Breast epithelium (tissue), 4 donors: ENCODE measurements at regions not wholly inside any gene's neighbourhood (a gene's known extent, or its start where the extent isn't known, plus 50 kb on each side); places are given as distances from the start of the nearest gene placed in this dataset.

ENCODE experiments used
- DNase-seq, 2 donors: peaks; one replicate each; pipeline ENCODE4 v3.0.0-alpha.2; 2019; ENCODE audit warnings: low spot score in 2 of 2
- H3K27ac ChIP-seq, 2 donors: fragments of 200-600 bp; sonication (generic) in 1 of 2; one replicate each; pipeline ENCODE4 v1.5.1; 2016 to 2019; ENCODE audit warnings: mild to moderate bottlenecking in 1 of 2
- H3K27me3 ChIP-seq, 2 donors: fragments of 200-600 bp; sonication (generic) in 1 of 2; one replicate each; pipeline versions ENCODE4 v1.5.1 to v1.6.0; 2017 to 2019; ENCODE audit warnings: control low read depth in 1 of 2, mild to moderate bottlenecking in 1 of 2
- H3K36me3 ChIP-seq: fragments of 200-600 bp; one replicate; pipeline ENCODE4 v1.5.1; 2019
- H3K4me1 ChIP-seq, 2 donors: fragments of 200-600 bp; sonication (generic); one replicate each; pipeline ENCODE4 v1.5.1; 2016 to 2019; ENCODE audit warnings: control low read depth in 1 of 2
- H3K4me3 ChIP-seq, 3 donors: fragments of 200-600 bp; sonication (generic); 1 replicate in 2 of 3; 2 replicates in 1 of 3; pipeline ENCODE4 v1.5.1; 2016 to 2019; ENCODE audit warnings: mild to moderate bottlenecking in 3 of 3, moderate library complexity in 2 of 3
- H3K9me3 ChIP-seq, 2 donors: fragments of 200-600 bp; sonication (generic) in 1 of 2; one replicate each; pipeline ENCODE4 v1.5.1; 2016 to 2019; ENCODE audit warnings: control low read depth in 1 of 2
- CTCF ChIP-seq, 3 donors: fragments of 450-650 bp; IDR thresholded peaks; one replicate each; pipeline ENCODE4 v1.5.1; 2016 to 2017; ENCODE audit warnings: antibody characterized with exemption in 3 of 3, mild to moderate bottlenecking in 3 of 3, moderate library complexity in 3 of 3
- POLR2A ChIP-seq: fragments of 450-650 bp; IDR thresholded peaks from one replicate; pipeline ENCODE4 v1.6.1; 2016; ENCODE audit warnings: antibody characterized with exemption, mild to moderate bottlenecking, moderate library complexity
- POLR2AphosphoS5 ChIP-seq, 3 donors: sonication (generic); formaldehyde crosslinking; IDR thresholded peaks; one replicate each; pipeline ENCODE4 v1.6.1; 2017; ENCODE audit warnings: antibody characterized with exemption in 3 of 3
- intact Hi-C: fragments of 100-400 bp; cut with DNase I; formaldehyde crosslinking; loops from one replicate; pipeline ENCODE4 v1.15.1; 2023; ENCODE audit warnings: low total_unique reads

GRCh38 chr2:237171396-237171795 is 85.7 kb downstream of the COPS8 start:
- H3K27me3 ChIP-seq = no peaks in the 10 kb centered on the region
- intact Hi-C loops = no loop called here
- DNase-seq = no peak
- no peaks in the 10 kb centered on the region for H3K4me1 ChIP-seq
- TF ChIP-seq POLR2A (no peak), CTCF (IDR thresholded peaks at IDR 0.05) (peak in 1 of 3 donors; percentile 13), POLR2AphosphoS5 (IDR thresholded peaks at IDR 0.05) (peak; percentile 39 to 82 (median 65))
- H3K27ac ChIP-seq = peak overlapping the region; percentile 56 to 59
- no peaks in the 10 kb centered on the region for H3K9me3 ChIP-seq
- no peak overlapping the region for H3K4me3 ChIP-seq
- no peaks in the 10 kb centered on the region for H3K36me3 ChIP-seq

GRCh38 chr2:237171881-237172280 is 86.2 kb downstream of the COPS8 start:
- H3K36me3 ChIP-seq = no peaks in the 10 kb centered on the region
- H3K27me3 ChIP-seq = no peaks in the 10 kb centered on the region
- TF ChIP-seq CTCF (IDR thresholded peaks at IDR 0.05) = no peak
- TF ChIP-seq POLR2AphosphoS5 (IDR thresholded peaks at IDR 0.05) = no peak
- no peak for TF ChIP-seq POLR2A
- peak overlapping the region; percentile 66 to 75 for H3K27ac ChIP-seq
- intact Hi-C loops = no loop called here
- no peaks in the 10 kb centered on the region for H3K4me1 ChIP-seq
- H3K9me3 ChIP-seq = no peaks in the 10 kb centered on the region
- DNase-seq = no peak
- no peak overlapping the region for H3K4me3 ChIP-seq

GRCh38 chr2:237177052-237177451 is 91.4 kb downstream of the COPS8 start:
- no peak overlapping the region for H3K27ac ChIP-seq
- intact Hi-C loops = no loop called here
- no peaks in the 10 kb centered on the region for H3K4me1 ChIP-seq
- no peaks in the 10 kb centered on the region for H3K36me3 ChIP-seq
- TF ChIP-seq POLR2AphosphoS5 (IDR thresholded peaks at IDR 0.05) (no peak), POLR2A (no peak), CTCF (IDR thresholded peaks at IDR 0.05) (no peak)
- no peak for DNase-seq
- no peaks in the 10 kb centered on the region for H3K27me3 ChIP-seq
- H3K4me3 ChIP-seq = no peak overlapping the region
- H3K9me3 ChIP-seq = no peaks in the 10 kb centered on the region

- intact Hi-C loops = no loop called here
- Histone ChIP-seq H3K36me3 (no peaks in the 10 kb centered on the region), H3K27me3 (no peaks in the 10 kb centered on the region), H3K9me3 (no peaks in the 10 kb centered on the region), H3K27ac (no peak overlapping the region), H3K4me3 (no peak overlapping the region), H3K4me1 (no peaks in the 10 kb centered on the region)
- TF ChIP-seq POLR2A (no peak), CTCF (IDR thresholded peaks at IDR 0.05) (no peak), POLR2AphosphoS5 (IDR thresholded peaks at IDR 0.05) (no peak)
- no peak for DNase-seq
Observed at GRCh38 chr2:237177986-237178385, 92.3 kb downstream of the COPS8 start.

GRCh38 chr2:237178396-237178795 is 92.7 kb downstream of the COPS8 start:
- DNase-seq = no peak
- H3K27ac ChIP-seq = no peak overlapping the region
- intact Hi-C loops = no loop called here
- no peaks in the 10 kb centered on the region for H3K27me3 ChIP-seq
- H3K4me3 ChIP-seq = no peak overlapping the region
- H3K9me3 ChIP-seq = no peaks in the 10 kb centered on the region
- H3K4me1 ChIP-seq = no peaks in the 10 kb centered on the region
- no peaks in the 10 kb centered on the region for H3K36me3 ChIP-seq
- no peak for TF ChIP-seq POLR2AphosphoS5 (IDR thresholded peaks at IDR 0.05)

- no peak for DNase-seq
- intact Hi-C loops = no loop called here
- H3K27me3 ChIP-seq = no peaks in the 10 kb centered on the region
- no peaks in the 10 kb centered on the region for H3K9me3 ChIP-seq
- H3K4me3 ChIP-seq = no peak overlapping the region
- TF ChIP-seq POLR2A = no peak
- TF ChIP-seq POLR2AphosphoS5 (IDR thresholded peaks at IDR 0.05) = no peak
- TF ChIP-seq CTCF (IDR thresholded peaks at IDR 0.05) = no peak
- no peaks in the 10 kb centered on the region for H3K4me1 ChIP-seq
- no peak overlapping the region for H3K27ac ChIP-seq
- H3K36me3 ChIP-seq = no peaks in the 10 kb centered on the region
Observed at GRCh38 chr2:237179161-237179560, 93.5 kb downstream of the COPS8 start.
